ENCODE measurements at regions not wholly inside any gene's neighbourhood (a gene's known extent, or its start where the extent isn't known, plus 50 kb on each side); places are given as distances from the start of the nearest gene placed in this dataset.

- no peak for TF ChIP-seq POLR2A (IDR thresholded peaks at IDR 0.05; ENCODE audit: low read length)
- no peak for TF ChIP-seq GATA1 (IDR thresholded peaks at IDR 0.05; ENCODE audit: low read depth, low read length)
These were observed 639.7 kb upstream of the USP24 start for GRCh38 chr1:55854911-55855310.

Measured in erythroblast (primary cell).